ENCODE measurements at regions not wholly inside any gene's neighbourhood (a gene's known extent, or its start where the extent isn't known, plus 50 kb on each side); places are given as distances from the start of the nearest gene placed in this dataset.

- TF ChIP-seq, protein P1, sequence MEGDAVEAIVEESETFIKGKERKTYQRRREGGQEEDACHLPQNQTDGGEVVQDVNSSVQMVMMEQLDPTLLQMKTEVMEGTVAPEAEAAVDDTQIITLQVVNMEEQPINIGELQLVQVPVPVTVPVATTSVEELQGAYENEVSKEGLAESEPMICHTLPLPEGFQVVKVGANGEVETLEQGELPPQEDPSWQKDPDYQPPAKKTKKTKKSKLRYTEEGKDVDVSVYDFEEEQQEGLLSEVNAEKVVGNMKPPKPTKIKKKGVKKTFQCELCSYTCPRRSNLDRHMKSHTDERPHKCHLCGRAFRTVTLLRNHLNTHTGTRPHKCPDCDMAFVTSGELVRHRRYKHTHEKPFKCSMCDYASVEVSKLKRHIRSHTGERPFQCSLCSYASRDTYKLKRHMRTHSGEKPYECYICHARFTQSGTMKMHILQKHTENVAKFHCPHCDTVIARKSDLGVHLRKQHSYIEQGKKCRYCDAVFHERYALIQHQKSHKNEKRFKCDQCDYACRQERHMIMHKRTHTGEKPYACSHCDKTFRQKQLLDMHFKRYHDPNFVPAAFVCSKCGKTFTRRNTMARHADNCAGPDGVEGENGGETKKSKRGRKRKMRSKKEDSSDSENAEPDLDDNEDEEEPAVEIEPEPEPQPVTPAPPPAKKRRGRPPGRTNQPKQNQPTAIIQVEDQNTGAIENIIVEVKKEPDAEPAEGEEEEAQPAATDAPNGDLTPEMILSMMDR (IDR thresholded peaks at IDR 0.05; ENCODE audit: insufficient read depth, low read length, poor library complexity, severe bottlenecking): no peak
- TF ChIP-seq EZH2phosphoT487 (conservative IDR thresholded peaks at IDR 0.05; ENCODE audit: low read length): no peak
Observed at GRCh38 chr17:77724876-77725615, 233.5 kb upstream of the TNRC6C start.
